Hepatocyte (in vitro differentiated cells): ENCODE measurements at regions not wholly inside any gene's neighbourhood (a gene's known extent, or its start where the extent isn't known, plus 50 kb on each side); places are given as distances from the start of the nearest gene placed in this dataset.

Source experiments
- EZH2 ChIP-seq: fragments of 200-600 bp; sonication (generic); IDR thresholded peaks from 2 replicates; pipeline ENCODE4 v1.6.1; 2016; ENCODE audit warnings: antibody characterized with exemption, mild to moderate bottlenecking, borderline replicate concordance
- EZH2phosphoT487 ChIP-seq: fragments of 200-600 bp; sonication (generic); IDR thresholded peaks from one replicate; pipeline ENCODE4 v1.6.1; 2018; ENCODE audit warnings: antibody characterized with exemption, mild to moderate bottlenecking, low read depth, moderate library complexity; ENCODE audit not compliant: unreplicated experiment, severe bottlenecking
- TF ChIP-seq, protein P1 (sequence below): fragments of 200-600 bp; sonication (generic); IDR thresholded peaks from 2 replicates; pipeline ENCODE4 v1.5.1; 2016; ENCODE audit warnings: antibody characterized with exemption, mild to moderate bottlenecking; ENCODE audit not compliant: poor library complexity

DNA sequence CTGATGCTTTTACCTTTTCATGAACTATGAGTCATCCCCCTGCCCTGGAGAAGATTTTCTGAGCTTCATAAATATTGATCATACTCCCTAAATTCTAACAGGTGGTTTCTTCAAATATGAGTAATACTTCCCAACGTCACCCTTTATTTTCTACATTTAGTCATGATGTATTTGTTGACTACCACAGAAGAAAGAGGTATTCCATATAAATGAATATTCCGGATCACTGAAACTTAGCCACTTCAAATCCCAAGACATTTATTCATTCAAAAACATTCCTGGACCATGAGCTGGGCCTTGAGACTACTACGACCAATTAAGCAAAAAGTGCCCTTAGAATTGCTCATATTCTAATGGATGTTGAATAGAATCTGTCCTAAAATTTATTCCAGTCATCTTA, 395.8 kb upstream of the NPVF start:
- TF ChIP-seq EZH2phosphoT487 (no peak), EZH2 (no peak)
- TF ChIP-seq, protein P1, sequence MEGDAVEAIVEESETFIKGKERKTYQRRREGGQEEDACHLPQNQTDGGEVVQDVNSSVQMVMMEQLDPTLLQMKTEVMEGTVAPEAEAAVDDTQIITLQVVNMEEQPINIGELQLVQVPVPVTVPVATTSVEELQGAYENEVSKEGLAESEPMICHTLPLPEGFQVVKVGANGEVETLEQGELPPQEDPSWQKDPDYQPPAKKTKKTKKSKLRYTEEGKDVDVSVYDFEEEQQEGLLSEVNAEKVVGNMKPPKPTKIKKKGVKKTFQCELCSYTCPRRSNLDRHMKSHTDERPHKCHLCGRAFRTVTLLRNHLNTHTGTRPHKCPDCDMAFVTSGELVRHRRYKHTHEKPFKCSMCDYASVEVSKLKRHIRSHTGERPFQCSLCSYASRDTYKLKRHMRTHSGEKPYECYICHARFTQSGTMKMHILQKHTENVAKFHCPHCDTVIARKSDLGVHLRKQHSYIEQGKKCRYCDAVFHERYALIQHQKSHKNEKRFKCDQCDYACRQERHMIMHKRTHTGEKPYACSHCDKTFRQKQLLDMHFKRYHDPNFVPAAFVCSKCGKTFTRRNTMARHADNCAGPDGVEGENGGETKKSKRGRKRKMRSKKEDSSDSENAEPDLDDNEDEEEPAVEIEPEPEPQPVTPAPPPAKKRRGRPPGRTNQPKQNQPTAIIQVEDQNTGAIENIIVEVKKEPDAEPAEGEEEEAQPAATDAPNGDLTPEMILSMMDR, result no peak
